GM12878 (cell line): ENCODE measurements at regions not wholly inside any gene's neighbourhood (a gene's known extent, or its start where the extent isn't known, plus 50 kb on each side); places are given as distances from the start of the nearest gene placed in this dataset.

Experiments
- CEBPZ ChIP-seq: fragments of 150-350 bp; IDR thresholded peaks from 2 replicates; pipeline ENCODE4 v1.6.1; 2016; ENCODE audit warnings: low read depth, low read length
- CHD1 ChIP-seq: IDR thresholded peaks from 2 replicates; pipeline ENCODE4 v1.6.1; 2012; ENCODE audit warnings: low read depth, low read length, improper control_type of control experiment
- ETV6 ChIP-seq, 2 experiments: fragments of 450-650 bp in 1 of 2; IDR thresholded peaks in 1 of 2; conservative IDR thresholded peaks in 1 of 2; 2 replicates each; pipeline ENCODE4 v1.6.1; 2014; ENCODE audit warnings: antibody characterized with exemption in 1 of 2, borderline replicate concordance in 1 of 2, low read depth in 1 of 2, mild to moderate bottlenecking in 1 of 2, moderate library complexity in 1 of 2
- HCFC1 ChIP-seq: fragments of 150-350 bp; IDR thresholded peaks from 2 replicates; pipeline ENCODE4 v1.6.1; 2014; ENCODE audit warnings: low read length
- JUNB ChIP-seq: IDR thresholded peaks from 2 replicates; pipeline ENCODE4 v1.6.1; 2016; ENCODE audit warnings: antibody characterized with exemption, mild to moderate bottlenecking
- JUND ChIP-seq: IDR thresholded peaks from 2 replicates; pipeline ENCODE4 v1.6.1; 2012; ENCODE audit warnings: low read depth, mild to moderate bottlenecking, low read length, improper control_type of control experiment, moderate library complexity
- NR2F1 ChIP-seq: fragments of 450-650 bp; conservative IDR thresholded peaks from 2 replicates; pipeline ENCODE4 v1.6.1; 2017; ENCODE audit warnings: mild to moderate bottlenecking
- PBX3 ChIP-seq: IDR thresholded peaks from 2 replicates; pipeline ENCODE4 v1.6.1; 2011; ENCODE audit warnings: mild to moderate bottlenecking, low read depth, low read length, moderate library complexity; ENCODE audit not compliant: insufficient replicate concordance
- PML ChIP-seq: IDR thresholded peaks from 2 replicates; pipeline ENCODE4 v1.6.1; 2012; ENCODE audit warnings: low read length, inconsistent platforms
- POLR2A ChIP-seq: IDR thresholded peaks from 2 replicates; pipeline ENCODE4 v1.6.1; 2011; ENCODE audit warnings: low read depth, mild to moderate bottlenecking, low read length
- POLR2AphosphoS2 ChIP-seq: IDR thresholded peaks from 2 replicates; pipeline ENCODE4 v1.6.1; 2011; ENCODE audit warnings: low read depth, mild to moderate bottlenecking, low read length, improper control_type of control experiment, moderate library complexity
- RAD51 ChIP-seq: fragments of 450-650 bp; IDR thresholded peaks from 2 replicates; pipeline ENCODE4 v1.6.1; 2016; ENCODE audit warnings: moderate library complexity, mild to moderate bottlenecking, inconsistent platforms
- SMAD1 ChIP-seq: fragments of 450-650 bp; IDR thresholded peaks from 2 replicates; pipeline ENCODE4 v1.6.1; 2018; ENCODE audit warnings: mild to moderate bottlenecking, low read depth; ENCODE audit not compliant: partially characterized antibody
- ZBTB33 ChIP-seq: fragments of 450-650 bp; IDR thresholded peaks from 2 replicates; pipeline ENCODE4 v1.6.1; 2017; ENCODE audit warnings: mild to moderate bottlenecking
- ZBTB4 ChIP-seq: fragments of 450-650 bp; formaldehyde crosslinking; IDR thresholded peaks from 2 replicates; pipeline ENCODE4 v1.4.0; 2022; ENCODE audit warnings: mild to moderate bottlenecking, moderate library complexity
- ZBTB40 ChIP-seq: fragments of 450-650 bp; IDR thresholded peaks from 2 replicates; pipeline ENCODE4 v1.6.1; 2016; ENCODE audit warnings: mild to moderate bottlenecking, moderate library complexity, borderline replicate concordance

- TF ChIP-seq CEBPZ (no peak), ZBTB40 (no peak), NR2F1 (no peak), ZBTB33 (no peak), CHD1 (no peak), PML (no peak), PBX3 (no peak), POLR2A (no peak), JUND (no peak), HCFC1 (no peak), ETV6 (conservative IDR thresholded peaks at IDR 0.05 in 1 of 2, IDR thresholded peaks at IDR 0.05 in 1 of 2; ENCODE audit: borderline replicate concordance in 1 of 2, low read depth in 1 of 2) (peak in 1 of 2 experiments; percentile 83; a peak in 2 of 4 replicates), JUNB (peak; percentile 26; the same call in 1 of the 2 replicates), SMAD1 (no peak), RAD51 (no peak), POLR2AphosphoS2 (no peak), ZBTB4 (CRISPR knock-in tag) (no peak)
These were observed 84.0 kb upstream of the CTSC start (continued) for GRCh38 chr11:88421530-88421929.
